GM13977 (cell line): ENCODE measurements at regions not wholly inside any gene's neighbourhood (a gene's known extent, or its start where the extent isn't known, plus 50 kb on each side); places are given as distances from the start of the nearest gene placed in this dataset.

Source experiments
- DNase-seq: peaks from one replicate; pipeline ENCODE4 v3.0.0; 2012; ENCODE audit warnings: low spot score
- in situ Hi-C: fragments of 300-500 bp; cut with MboI; formaldehyde crosslinking; loops from one replicate; pipeline ENCODE4 v1.12.0; 2022; ENCODE audit warnings: low sequenced_read_pairs, low pct_unique_long_range_greater_than_20kb, mixed read lengths, inconsistent platforms; ENCODE audit not compliant: unreplicated experiment
- TF ChIP-seq, protein P1 (sequence below): IDR thresholded peaks from 2 replicates; pipeline ENCODE4 v1.5.1; 2012; ENCODE audit warnings: mild to moderate bottlenecking, control low read depth; ENCODE audit not compliant: insufficient read depth; ENCODE audit errors: extremely low read depth, missing control alignments

DNA sequence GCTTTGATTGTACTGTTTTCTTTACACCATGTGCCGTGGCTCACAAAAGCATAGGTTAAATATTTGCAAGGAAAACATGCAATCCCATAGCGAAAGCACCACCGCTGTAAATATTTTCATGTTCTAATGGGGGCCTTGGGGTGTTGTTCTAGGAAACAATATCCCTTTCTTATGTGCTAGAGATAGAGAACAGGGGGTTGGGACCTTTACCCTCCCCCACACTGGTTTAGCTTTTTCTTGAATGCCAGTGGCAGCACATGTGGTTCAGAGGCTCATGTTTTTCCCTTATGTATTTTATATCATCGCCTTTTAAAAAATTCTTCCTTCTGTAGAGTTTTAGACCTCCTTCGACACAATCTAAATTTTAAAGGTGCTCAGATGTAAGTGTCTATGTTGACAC, 422.6 kb upstream of the TENM3 start:
- TF ChIP-seq, protein P1, sequence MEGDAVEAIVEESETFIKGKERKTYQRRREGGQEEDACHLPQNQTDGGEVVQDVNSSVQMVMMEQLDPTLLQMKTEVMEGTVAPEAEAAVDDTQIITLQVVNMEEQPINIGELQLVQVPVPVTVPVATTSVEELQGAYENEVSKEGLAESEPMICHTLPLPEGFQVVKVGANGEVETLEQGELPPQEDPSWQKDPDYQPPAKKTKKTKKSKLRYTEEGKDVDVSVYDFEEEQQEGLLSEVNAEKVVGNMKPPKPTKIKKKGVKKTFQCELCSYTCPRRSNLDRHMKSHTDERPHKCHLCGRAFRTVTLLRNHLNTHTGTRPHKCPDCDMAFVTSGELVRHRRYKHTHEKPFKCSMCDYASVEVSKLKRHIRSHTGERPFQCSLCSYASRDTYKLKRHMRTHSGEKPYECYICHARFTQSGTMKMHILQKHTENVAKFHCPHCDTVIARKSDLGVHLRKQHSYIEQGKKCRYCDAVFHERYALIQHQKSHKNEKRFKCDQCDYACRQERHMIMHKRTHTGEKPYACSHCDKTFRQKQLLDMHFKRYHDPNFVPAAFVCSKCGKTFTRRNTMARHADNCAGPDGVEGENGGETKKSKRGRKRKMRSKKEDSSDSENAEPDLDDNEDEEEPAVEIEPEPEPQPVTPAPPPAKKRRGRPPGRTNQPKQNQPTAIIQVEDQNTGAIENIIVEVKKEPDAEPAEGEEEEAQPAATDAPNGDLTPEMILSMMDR, result no peak
- in situ Hi-C loops, result no loop called here
- DNase-seq, result no peak

DNA sequence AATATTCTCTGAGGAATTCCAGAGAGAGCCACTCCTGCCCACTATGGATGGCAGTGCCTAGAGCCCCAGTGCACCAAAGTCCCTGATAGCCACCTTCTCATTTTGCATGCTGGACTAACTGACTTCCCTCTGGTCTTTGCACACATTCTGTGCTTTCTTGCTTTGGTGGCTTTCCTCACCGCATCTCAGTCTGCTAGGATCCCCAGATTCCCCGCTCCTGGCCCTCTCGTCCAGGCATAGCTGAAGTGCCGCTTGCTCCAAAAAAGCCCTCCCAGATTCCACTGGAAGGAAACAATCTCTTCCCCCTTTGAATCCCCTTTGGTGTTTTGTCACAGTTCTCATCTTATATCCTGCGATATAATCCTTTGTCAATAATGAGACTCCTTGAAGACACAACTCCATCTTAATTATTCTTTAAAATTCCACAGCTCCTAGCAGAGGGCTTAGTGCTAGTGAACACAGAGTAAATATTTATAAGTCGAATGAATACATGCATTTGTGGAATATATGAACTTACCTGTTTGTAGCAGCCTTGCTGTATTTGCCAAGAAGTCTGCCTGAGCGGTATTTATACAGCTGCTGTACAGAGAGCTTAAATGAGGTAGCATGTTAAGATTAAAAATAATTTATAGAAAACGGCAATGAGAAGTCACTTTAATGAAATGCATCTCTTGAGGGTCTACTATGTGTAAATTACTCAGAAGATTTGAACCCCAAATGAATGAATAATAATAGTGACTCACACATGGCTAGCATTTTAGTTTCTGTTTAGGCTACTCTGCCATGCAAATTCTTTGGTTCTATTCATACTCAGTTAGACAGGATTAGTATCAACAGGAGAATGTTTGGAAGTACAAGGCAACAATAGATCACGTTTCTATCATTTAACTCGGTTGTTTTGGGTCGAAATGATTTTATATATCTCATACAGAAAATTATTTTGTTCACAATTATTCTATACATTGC, 421.9 kb upstream of the TENM3 start:
- DNase-seq, result no peak
- TF ChIP-seq, protein P1, result no peak
- in situ Hi-C loops, result no loop called here

DNA sequence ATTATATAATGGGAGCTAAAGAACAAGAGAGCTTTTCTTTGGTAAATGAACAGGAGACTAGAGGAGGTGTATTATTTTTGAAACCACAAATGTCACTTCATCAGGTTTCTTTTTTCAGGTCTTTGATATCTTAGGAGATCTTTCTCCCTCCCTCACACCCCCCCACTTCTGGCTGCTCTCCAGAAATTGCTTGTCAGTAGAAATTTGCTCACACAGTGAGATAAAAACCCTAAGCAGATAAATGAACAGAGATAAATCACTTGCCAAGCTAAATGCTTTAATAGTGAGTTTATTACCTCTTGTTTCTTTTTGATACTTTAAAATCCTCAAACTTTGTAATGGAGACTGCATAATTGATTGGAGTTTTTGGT, 421.2 kb upstream of the TENM3 start:
- TF ChIP-seq, protein P1, result no peak
- DNase-seq, result no peak
- in situ Hi-C loops, result no loop called here

DNA sequence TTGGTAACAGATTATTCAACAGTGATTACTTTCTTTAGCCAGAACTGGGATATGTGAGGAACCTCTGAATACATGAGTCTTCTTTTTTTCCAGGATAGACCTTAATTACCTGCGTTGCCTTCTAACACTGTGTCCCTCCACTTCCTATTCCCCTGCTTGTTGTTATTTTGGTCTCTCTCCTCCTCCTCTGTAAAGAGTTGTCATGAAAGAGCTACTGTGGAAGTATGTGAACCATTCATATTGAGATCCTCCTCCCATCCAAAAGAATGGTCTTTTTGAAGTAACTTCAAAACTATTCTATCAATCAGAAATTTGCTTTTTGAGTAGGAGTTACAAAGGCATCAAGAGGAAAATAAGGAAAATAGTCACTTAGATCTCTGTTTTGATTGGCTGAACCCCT, 420.0 kb upstream of the TENM3 start:
- DNase-seq, result no peak
- TF ChIP-seq, protein P1, result no peak

DNA sequence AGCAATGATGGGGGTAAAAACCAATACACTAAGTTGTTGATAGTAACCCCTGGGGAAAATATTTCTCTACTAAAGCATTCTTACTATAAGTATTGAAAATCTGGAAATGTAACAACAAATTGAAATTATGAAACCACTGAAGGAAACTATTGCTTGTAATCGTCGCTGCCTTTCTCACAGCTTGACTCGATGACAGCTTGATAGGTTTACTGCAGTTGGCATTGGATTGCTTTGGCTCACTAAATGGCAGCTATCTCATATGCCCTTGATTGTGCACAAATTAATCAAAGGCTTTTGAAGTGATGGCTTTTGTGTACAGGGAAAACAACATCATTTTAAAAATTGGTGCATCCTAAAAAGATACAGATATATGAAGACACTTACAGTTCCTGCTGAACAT, 419.6 kb upstream of the TENM3 start:
- DNase-seq, result no peak
- in situ Hi-C loops, result no loop called here
- TF ChIP-seq, protein P1, result no peak

More for the DNA sequence above, 420.0 kb upstream of the TENM3 start:
- in situ Hi-C loops, result no loop called here

DNA sequence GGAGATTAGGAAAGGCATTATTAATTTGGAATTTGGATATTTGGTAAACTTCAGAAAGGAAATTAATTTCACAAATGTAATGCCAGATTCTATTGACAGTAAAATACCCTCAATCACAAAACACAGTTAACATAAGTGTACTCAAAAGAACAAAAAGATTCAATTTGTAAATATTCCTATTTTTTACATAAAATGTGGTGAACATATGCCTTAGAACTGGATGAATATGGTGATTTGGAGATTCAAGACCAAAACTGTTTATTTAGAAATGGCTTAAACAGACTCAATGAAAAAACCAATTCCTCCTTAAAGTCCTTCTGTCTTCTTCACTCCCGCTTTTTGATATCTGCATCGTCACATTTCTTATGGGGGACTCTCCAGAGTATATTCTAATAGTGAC, 417.6 kb upstream of the TENM3 start:
- TF ChIP-seq, protein P1, result no peak
- DNase-seq, result no peak
- in situ Hi-C loops, result no loop called here

DNA sequence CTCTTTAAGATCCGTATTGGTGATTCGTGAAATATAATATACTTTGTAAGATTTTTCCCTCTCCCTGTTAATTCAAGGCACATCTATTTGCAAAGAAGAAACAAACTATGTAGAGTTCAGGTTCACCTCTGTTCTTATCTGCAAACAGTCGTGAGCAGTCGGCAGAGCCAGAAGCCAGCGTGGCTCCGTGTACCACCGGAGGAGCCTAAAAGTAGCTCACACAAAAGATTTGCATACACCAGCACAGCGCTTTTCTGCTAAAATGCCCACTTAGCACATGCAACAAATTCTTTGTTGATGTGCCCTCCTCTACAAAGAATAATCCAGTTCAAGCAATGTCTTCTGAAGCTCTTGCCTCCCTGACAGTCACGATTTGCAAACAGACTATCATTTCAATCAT, 416.0 kb upstream of the TENM3 start:
- in situ Hi-C loops, result no loop called here
- TF ChIP-seq, protein P1, result no peak
- no peak for DNase-seq
